ENCODE measurements at regions not wholly inside any gene's neighbourhood (a gene's known extent, or its start where the extent isn't known, plus 50 kb on each side); places are given as distances from the start of the nearest gene placed in this dataset.

- no peaks in the 10 kb centered on the region for H3K4me1 ChIP-seq
- ATAC-seq (no peak), DNase-seq (no peak)
- H3K27me3 ChIP-seq, result no peaks in the 10 kb centered on the region
- no peak overlapping the region for H3K4me3 ChIP-seq
- H3K27ac ChIP-seq, result no peak overlapping the region
- H3K9me3 ChIP-seq, result no peaks in the 10 kb centered on the region
- in situ Hi-C loops (cut with MboI; ENCODE audit: low sequenced_read_pairs in 4 of 4) (no loop called here), intact Hi-C loops (cut with DNase I; ENCODE audit: low total_unique reads) (no loop called here)
- no peaks in the 10 kb centered on the region for H3K36me3 ChIP-seq
- TF ChIP-seq CTCF (IDR thresholded peaks at IDR 0.05 in 4 of 5, conservative IDR thresholded peaks at IDR 0.05 in 1 of 5) (no peak), POLR2A (IDR thresholded peaks at IDR 0.05) (no peak)
These were observed 326.9 kb downstream of the PCDH19 start for GRCh38 chrX:100083211-100083610.

- H3K9me3 ChIP-seq, result no peaks in the 10 kb centered on the region
- DNase-seq (no peak), ATAC-seq (no peak)
- H3K36me3 ChIP-seq, result no peaks in the 10 kb centered on the region
- H3K4me1 ChIP-seq, result no peaks in the 10 kb centered on the region
- H3K4me3 ChIP-seq, result no peak overlapping the region
- H3K27ac ChIP-seq, result no peak overlapping the region
- in situ Hi-C loops (cut with MboI; ENCODE audit: low sequenced_read_pairs in 4 of 4) (no loop called here), intact Hi-C loops (cut with DNase I; ENCODE audit: low total_unique reads) (no loop called here)
- H3K27me3 ChIP-seq, result no peaks in the 10 kb centered on the region
- TF ChIP-seq CTCF (IDR thresholded peaks at IDR 0.05 in 4 of 5, conservative IDR thresholded peaks at IDR 0.05 in 1 of 5) (no peak), POLR2A (IDR thresholded peaks at IDR 0.05) (no peak)
These were observed 328.6 kb downstream of the PCDH19 start for GRCh38 chrX:100081503-100081902.

GRCh38 chrX:100076031-100076430 lies 334.0 kb downstream of the PCDH19 start:
- ATAC-seq, result no peak
- intact Hi-C loops (cut with DNase I; ENCODE audit: low total_unique reads), result no loop called here

GRCh38 chrX:100072336-100072735 lies 337.7 kb downstream of the PCDH19 start:
- Histone ChIP-seq H3K4me1 (no peaks in the 10 kb centered on the region), H3K27ac (no peak overlapping the region), H3K27me3 (no peaks in the 10 kb centered on the region), H3K36me3 (no peaks in the 10 kb centered on the region), H3K9me3 (no peaks in the 10 kb centered on the region), H3K4me3 (no peak overlapping the region)
- DNase-seq, result no peak
- intact Hi-C loops (cut with DNase I; ENCODE audit: low total_unique reads) (no loop called here), in situ Hi-C loops (cut with MboI; ENCODE audit: low sequenced_read_pairs in 4 of 4) (no loop called here)
- TF ChIP-seq POLR2A (IDR thresholded peaks at IDR 0.05) (no peak), CTCF (IDR thresholded peaks at IDR 0.05 in 4 of 5, conservative IDR thresholded peaks at IDR 0.05 in 1 of 5) (no peak)
- no peak for ATAC-seq

More at GRCh38 chrX:100076031-100076430, 334.0 kb downstream of the PCDH19 start:
- Histone ChIP-seq H3K36me3 (no peaks in the 10 kb centered on the region), H3K27ac (no peak overlapping the region), H3K4me3 (no peak overlapping the region), H3K9me3 (no peaks in the 10 kb centered on the region), H3K4me1 (no peaks in the 10 kb centered on the region), H3K27me3 (no peaks in the 10 kb centered on the region)
- TF ChIP-seq POLR2A (IDR thresholded peaks at IDR 0.05) (no peak), CTCF (IDR thresholded peaks at IDR 0.05 in 4 of 5, conservative IDR thresholded peaks at IDR 0.05 in 1 of 5) (no peak)
- in situ Hi-C loops (cut with MboI; ENCODE audit: low sequenced_read_pairs in 4 of 4), result no loop called here
- DNase-seq, result no peak

GRCh38 chrX:100070334-100070849 lies 339.7 kb downstream of the PCDH19 start:
- Histone ChIP-seq H3K9me3 (no peaks in the 10 kb centered on the region), H3K4me3 (no peak overlapping the region), H3K36me3 (no peaks in the 10 kb centered on the region), H3K4me1 (no peaks in the 10 kb centered on the region), H3K27ac (no peak overlapping the region), H3K27me3 (no peaks in the 10 kb centered on the region)
- DNase-seq (no peak), ATAC-seq (no peak)
- TF ChIP-seq CTCF (IDR thresholded peaks at IDR 0.05 in 4 of 5, conservative IDR thresholded peaks at IDR 0.05 in 1 of 5) (no peak), POLR2A (IDR thresholded peaks at IDR 0.05) (no peak)
- intact Hi-C loops (cut with DNase I; ENCODE audit: low total_unique reads), result no loop called here
- in situ Hi-C loops (cut with MboI; ENCODE audit: low sequenced_read_pairs in 4 of 4), result no loop called here
